HFFc6 (cell line): ENCODE measurements at regions not wholly inside any gene's neighbourhood (a gene's known extent, or its start where the extent isn't known, plus 50 kb on each side); places are given as distances from the start of the nearest gene placed in this dataset.

Source experiments
- DNase-seq: peaks from one replicate; pipeline ENCODE4 v3.0.0-alpha.2; 2018
- H3K27ac Mint-ChIP-seq: 2 replicates; pipeline ENCODE4 v1.8.0; 2020; ENCODE audit warnings: mild to moderate bottlenecking, mixed read lengths
- H3K27me3 Mint-ChIP-seq: 2 replicates; pipeline ENCODE4 v1.8.0; 2021; ENCODE audit warnings: mild to moderate bottlenecking, moderate library complexity, mixed read lengths; ENCODE audit not compliant: insufficient read depth
- H3K36me3 Mint-ChIP-seq: 2 replicates; pipeline ENCODE4 v1.8.0; 2021; ENCODE audit warnings: low read depth, mixed read lengths
- H3K4me1 Mint-ChIP-seq: 2 replicates; pipeline ENCODE4 v1.8.0; 2020; ENCODE audit warnings: low read depth, mixed read lengths
- H3K4me3 Mint-ChIP-seq: 2 replicates; pipeline ENCODE4 v1.8.0; 2020; ENCODE audit warnings: mild to moderate bottlenecking, moderate library complexity, mixed read lengths
- H3K9me3 Mint-ChIP-seq: 2 replicates; pipeline ENCODE4 v1.8.0; 2020; ENCODE audit warnings: mild to moderate bottlenecking, mixed read lengths
- CTCF ChIP-seq: fragments of 200-600 bp; sonication (generic); IDR thresholded peaks from 2 replicates; pipeline ENCODE4 v1.5.0; 2021; ENCODE audit warnings: antibody characterized with exemption, mild to moderate bottlenecking

- Mint-ChIP-seq H3K27me3 (no peaks in the 10 kb centered on the region), H3K36me3 (no peaks in the 10 kb centered on the region), H3K4me3 (no peak overlapping the region; the same call in 1 of the 2 replicates), H3K27ac (no peak overlapping the region), H3K9me3 (peaks cover 44% of the 10 kb centered on the region), H3K4me1 (no peaks in the 10 kb centered on the region)
- TF ChIP-seq CTCF: no peak
- no peak for DNase-seq
Observed at GRCh38 chr2:147364597-147364996, 480.2 kb upstream of the ACVR2A start.

DNA sequence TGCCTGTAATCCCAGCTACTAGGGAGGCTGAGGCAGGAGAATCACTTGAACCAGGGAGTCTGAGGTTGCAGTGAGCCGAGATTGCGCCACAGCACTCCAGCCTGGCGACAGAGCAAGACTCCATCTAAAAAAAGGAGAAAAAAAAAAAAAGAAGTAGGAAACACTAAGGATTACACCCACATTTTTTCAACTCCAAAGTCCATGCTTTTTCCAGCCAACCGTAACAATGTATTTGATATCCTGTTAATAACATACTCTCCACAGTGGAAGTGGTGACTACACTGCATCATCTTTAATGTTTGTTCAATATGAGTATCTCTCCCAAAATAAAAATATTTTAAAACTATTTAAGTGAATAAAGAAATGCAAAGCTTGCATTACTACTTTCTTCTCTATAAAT is 481.6 kb upstream of the ACVR2A start:
- no peak for DNase-seq
- Mint-ChIP-seq H3K9me3 (peaks cover 40% of the 10 kb centered on the region), H3K27me3 (no peaks in the 10 kb centered on the region), H3K27ac (no peak overlapping the region), H3K4me1 (no peaks in the 10 kb centered on the region), H3K36me3 (no peaks in the 10 kb centered on the region), H3K4me3 (no peak overlapping the region)
- no peak for TF ChIP-seq CTCF

GRCh38 chr2:147358375-147358774 is 486.5 kb upstream of the ACVR2A start:
- no peak for TF ChIP-seq CTCF
- peaks cover 30% of the 10 kb centered on the region for H3K9me3 Mint-ChIP-seq

DNA sequence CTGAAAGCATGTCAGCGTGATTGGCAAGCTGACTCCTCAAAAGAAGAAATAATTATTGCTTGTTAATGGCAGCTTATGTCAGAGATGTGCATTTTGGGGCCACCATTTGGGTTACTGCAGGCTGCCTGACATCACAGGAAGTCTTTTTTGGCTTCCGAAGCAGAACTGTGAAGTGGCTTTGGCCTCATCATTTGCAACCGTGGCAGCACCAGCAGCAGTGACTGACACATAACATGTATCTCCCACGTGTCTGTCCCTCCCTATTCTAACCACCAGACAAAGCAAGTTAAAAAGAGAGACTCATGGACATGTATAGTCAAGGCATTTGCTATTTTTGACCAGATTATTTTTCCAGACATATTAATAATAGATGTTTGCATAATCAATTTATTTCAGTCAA is 488.7 kb upstream of the ACVR2A start:
- peaks cover 17% of the 10 kb centered on the region for H3K9me3 Mint-ChIP-seq
- TF ChIP-seq CTCF: no peak
- no peak for DNase-seq
- H3K27me3 Mint-ChIP-seq: no peaks in the 10 kb centered on the region
- no peak overlapping the region for H3K4me3 Mint-ChIP-seq
- H3K36me3 Mint-ChIP-seq: no peaks in the 10 kb centered on the region; the same call in 1 of the 2 replicates
- H3K27ac Mint-ChIP-seq: no peak overlapping the region
- no peaks in the 10 kb centered on the region for H3K4me1 Mint-ChIP-seq

More at GRCh38 chr2:147358375-147358774, 486.5 kb upstream of the ACVR2A start:
- H3K27ac Mint-ChIP-seq: no peak overlapping the region
- no peak for DNase-seq
- no peaks in the 10 kb centered on the region for H3K36me3 Mint-ChIP-seq
- no peaks in the 10 kb centered on the region for H3K27me3 Mint-ChIP-seq
- H3K4me3 Mint-ChIP-seq: no peak overlapping the region
- H3K4me1 Mint-ChIP-seq: no peaks in the 10 kb centered on the region

GRCh38 chr2:147355706-147356105 is 489.1 kb upstream of the ACVR2A start:
- Mint-ChIP-seq H3K27ac (no peak overlapping the region), H3K9me3 (peaks cover 17% of the 10 kb centered on the region), H3K36me3 (no peaks in the 10 kb centered on the region; the same call in 1 of the 2 replicates), H3K27me3 (no peaks in the 10 kb centered on the region), H3K4me3 (no peak overlapping the region), H3K4me1 (no peaks in the 10 kb centered on the region)
- no peak for TF ChIP-seq CTCF
- DNase-seq: no peak

DNA sequence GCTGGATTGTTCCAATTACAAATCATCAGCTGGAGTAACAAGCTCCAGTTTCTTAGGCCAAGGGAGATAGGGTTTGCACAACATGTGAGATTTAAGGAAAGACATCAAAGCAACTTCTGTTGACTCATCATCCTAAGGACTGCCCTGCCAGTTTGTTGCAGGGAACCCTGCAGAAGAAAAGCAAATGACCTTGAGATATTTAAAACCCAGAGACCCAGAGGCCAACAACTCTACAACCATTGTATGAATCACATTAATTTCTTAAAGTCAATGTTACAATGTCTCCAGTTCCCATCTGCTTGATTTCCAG is 491.8 kb upstream of the ACVR2A start:
- no peaks in the 10 kb centered on the region for H3K4me1 Mint-ChIP-seq
- no peak overlapping the region for H3K27ac Mint-ChIP-seq
- peaks cover 26% of the 10 kb centered on the region for H3K9me3 Mint-ChIP-seq
- H3K27me3 Mint-ChIP-seq: peaks cover 1% of the 10 kb centered on the region; the same call in 1 of the 2 replicates
- no peaks in the 10 kb centered on the region; the same call in 1 of the 2 replicates for H3K36me3 Mint-ChIP-seq
- no peak for DNase-seq
- TF ChIP-seq CTCF: no peak
- H3K4me3 Mint-ChIP-seq: no peak overlapping the region
